AG09319 (cell line): ENCODE measurements at regions not wholly inside any gene's neighbourhood (a gene's known extent, or its start where the extent isn't known, plus 50 kb on each side); places are given as distances from the start of the nearest gene placed in this dataset.

Experiments
- DNase-seq: peaks from one replicate; pipeline ENCODE4 v3.0.0-alpha.2; 2010; ENCODE audit warnings: low read depth; ENCODE audit errors: extremely low read depth
- TF ChIP-seq, protein P1 (sequence below): IDR thresholded peaks from 2 replicates; pipeline ENCODE4 v1.5.1; 2011; ENCODE audit warnings: low read depth, mild to moderate bottlenecking, inconsistent platforms, low read length, moderate library complexity

DNA sequence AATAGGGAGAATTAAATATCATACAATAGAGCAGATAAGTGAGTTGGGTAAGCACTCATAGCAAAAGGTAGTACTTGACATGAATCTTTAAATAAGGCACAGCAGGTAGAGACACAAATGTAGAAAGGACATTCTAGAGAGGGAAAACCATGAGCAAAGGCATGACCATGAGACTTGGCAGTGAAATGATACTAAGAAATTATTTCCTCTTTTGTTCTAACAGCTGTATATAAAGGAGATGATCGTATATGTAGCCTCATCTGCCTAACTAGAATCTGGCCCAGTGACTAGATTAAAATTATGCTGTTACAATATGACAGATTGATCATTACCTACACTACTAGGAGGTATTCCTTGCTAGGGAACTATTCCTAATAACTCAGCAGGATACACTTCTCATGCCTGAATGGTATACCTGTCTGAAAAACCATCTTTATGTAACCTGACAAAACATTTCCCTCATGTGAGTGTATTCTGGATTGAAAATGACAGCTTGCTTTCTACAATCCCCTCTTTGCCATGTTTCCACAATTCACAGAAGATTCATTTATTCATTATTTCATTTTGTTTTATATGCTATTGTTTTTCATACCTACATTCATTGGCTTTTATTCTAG is 725.7 kb downstream of the C12orf50 start:
- TF ChIP-seq, protein P1, sequence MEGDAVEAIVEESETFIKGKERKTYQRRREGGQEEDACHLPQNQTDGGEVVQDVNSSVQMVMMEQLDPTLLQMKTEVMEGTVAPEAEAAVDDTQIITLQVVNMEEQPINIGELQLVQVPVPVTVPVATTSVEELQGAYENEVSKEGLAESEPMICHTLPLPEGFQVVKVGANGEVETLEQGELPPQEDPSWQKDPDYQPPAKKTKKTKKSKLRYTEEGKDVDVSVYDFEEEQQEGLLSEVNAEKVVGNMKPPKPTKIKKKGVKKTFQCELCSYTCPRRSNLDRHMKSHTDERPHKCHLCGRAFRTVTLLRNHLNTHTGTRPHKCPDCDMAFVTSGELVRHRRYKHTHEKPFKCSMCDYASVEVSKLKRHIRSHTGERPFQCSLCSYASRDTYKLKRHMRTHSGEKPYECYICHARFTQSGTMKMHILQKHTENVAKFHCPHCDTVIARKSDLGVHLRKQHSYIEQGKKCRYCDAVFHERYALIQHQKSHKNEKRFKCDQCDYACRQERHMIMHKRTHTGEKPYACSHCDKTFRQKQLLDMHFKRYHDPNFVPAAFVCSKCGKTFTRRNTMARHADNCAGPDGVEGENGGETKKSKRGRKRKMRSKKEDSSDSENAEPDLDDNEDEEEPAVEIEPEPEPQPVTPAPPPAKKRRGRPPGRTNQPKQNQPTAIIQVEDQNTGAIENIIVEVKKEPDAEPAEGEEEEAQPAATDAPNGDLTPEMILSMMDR = no peak
- no peak for DNase-seq

DNA sequence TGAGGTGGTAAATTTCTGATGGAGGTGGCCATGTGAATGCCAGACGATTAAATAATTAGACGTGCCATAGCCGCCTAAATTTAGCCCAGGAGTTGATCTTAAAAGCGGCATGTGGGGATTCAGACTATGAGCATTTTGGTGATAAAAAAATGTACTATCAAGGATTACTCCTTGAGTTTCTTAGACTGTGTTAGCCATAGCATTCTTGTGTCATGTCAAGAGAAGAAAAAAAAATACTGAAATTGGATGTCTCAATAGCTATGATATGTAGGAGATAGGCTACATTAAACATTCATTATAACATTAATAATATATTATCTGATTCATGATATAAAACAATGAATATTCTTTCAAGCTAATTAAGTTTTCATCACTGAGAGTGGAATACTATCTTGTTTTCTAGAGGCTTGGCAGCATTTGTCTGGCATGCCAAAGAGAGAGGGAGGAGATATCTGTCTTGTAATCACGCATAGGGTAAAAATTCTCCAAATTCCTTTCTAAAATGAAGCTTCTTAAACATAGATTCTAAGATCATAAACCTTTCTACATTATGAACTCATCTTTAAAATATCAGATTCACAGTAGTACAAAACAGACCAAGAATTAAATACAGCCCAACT is 727.0 kb downstream of the C12orf50 start:
- no peak for DNase-seq
- TF ChIP-seq, protein P1 = no peak

- DNase-seq = no peak
- TF ChIP-seq, protein P1 = no peak
Observed at GRCh38 chr12:87290505-87290904, 738.7 kb downstream of the C12orf50 start.

DNA sequence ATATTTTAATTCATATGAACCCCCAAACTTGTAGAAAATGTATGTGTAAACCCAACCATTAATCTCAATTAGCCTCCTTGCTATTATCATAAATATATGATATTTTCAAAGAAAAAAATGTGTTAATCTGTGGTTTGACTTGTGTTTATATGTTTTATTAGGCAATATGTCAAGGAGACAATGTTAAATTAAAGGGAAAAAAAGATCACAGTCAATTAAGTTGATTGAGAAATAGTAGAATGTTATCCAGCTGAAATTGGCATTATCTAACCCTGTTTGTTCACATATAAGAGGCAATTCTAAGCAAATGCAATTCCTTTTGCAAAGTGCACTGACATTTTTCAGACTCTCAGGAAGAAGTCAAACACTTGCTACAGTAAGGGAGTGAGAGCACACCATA is 745.3 kb downstream of the C12orf50 start:
- no peak for DNase-seq
- TF ChIP-seq, protein P1 = no peak

GRCh38 chr12:87283111-87283510 is 746.1 kb downstream of the C12orf50 start:
- DNase-seq = no peak
- TF ChIP-seq, protein P1 = no peak

GRCh38 chr12:87280893-87281292 is 748.3 kb downstream of the C12orf50 start:
- TF ChIP-seq, protein P1 = no peak
- DNase-seq = no peak

DNA sequence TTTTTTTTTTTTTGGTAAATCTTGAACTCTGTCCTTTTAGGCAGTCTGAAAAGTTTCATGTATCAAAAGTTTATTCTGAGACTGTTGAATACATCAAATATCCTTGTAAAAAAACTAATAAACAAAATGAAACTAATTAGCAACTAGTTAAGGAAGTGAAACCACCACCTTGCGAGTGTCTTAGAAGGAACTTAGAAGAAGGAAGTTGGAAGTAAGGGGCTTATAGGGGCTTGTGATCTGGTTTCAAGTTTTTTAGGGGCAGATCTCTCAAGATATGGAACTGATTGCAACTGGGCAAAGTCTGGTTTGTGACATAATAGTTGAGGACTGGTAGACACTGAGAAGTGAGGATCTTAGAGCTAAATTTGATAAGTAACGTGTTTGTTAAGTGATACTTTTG is 748.8 kb downstream of the C12orf50 start:
- TF ChIP-seq, protein P1 = no peak
- no peak for DNase-seq
